Daoy (cell line): ENCODE measurements at regions not wholly inside any gene's neighbourhood (a gene's known extent, or its start where the extent isn't known, plus 50 kb on each side); places are given as distances from the start of the nearest gene placed in this dataset.

ENCODE experiments used
- DNase-seq: peaks from one replicate; pipeline ENCODE4 v3.0.0-alpha.2; 2015; ENCODE audit warnings: low read depth

DNA sequence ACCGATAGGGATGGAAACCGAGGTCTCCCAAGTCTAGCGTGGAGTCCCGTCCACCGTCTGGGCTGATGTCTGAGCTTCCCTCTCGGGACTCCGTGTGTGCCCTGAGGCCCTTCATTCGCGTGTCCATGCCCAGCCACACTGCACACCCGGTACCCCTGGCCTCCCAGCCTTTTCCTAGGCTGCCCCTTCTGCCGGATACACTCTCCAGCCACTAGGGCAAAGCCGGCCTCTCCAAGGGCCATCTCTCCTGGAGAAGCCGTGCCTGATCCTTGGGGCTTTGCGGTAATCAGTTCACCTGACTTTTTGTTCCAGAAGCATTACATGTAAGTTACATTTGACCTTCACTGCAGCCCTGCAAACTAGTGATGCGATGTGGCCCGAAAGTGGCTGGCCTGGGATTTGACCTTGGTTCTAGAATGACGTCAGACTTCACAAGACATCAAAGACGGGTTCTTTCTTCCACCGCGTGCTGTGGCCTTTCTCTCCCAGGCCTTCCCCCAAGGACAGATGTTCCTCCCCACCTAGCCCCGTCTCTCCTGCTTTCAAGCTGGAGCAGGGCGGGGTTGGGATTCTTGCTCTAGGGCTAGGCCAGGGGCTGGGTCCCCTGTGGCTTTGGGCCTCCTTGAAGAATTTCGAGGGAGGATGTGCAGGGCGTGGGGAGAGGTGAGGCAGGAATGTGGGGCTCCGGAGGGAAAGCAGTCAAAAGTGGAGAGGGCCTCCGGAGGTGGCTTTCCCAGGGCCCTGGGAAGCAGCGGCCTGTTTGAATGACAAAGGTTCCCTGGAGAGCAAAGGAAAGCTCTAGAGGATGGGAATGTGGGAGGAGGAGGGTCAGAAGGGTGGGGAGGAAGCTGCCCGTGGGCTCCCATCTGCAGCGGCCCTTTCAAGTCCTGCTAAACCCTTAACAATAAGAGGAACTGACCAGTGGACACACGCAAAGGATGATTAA, 49.7 kb upstream of the SLC2A1 start:
- DNase-seq: no peak
